PC-9 (cell line): ENCODE measurements at regions not wholly inside any gene's neighbourhood (a gene's known extent, or its start where the extent isn't known, plus 50 kb on each side); places are given as distances from the start of the nearest gene placed in this dataset.

Experiments
- EZH2 ChIP-seq: fragments of 200-600 bp; sonication (generic); IDR thresholded peaks from 2 replicates; pipeline ENCODE4 v1.8.0; 2017; ENCODE audit warnings: antibody characterized with exemption, low read depth
- TF ChIP-seq, protein P1 (sequence below): fragments of 200-600 bp; sonication (generic); conservative IDR thresholded peaks from 2 replicates; pipeline ENCODE4 v1.6.1; 2017; ENCODE audit warnings: mixed run types, antibody characterized with exemption, mild to moderate bottlenecking, moderate library complexity

- TF ChIP-seq, protein P1, sequence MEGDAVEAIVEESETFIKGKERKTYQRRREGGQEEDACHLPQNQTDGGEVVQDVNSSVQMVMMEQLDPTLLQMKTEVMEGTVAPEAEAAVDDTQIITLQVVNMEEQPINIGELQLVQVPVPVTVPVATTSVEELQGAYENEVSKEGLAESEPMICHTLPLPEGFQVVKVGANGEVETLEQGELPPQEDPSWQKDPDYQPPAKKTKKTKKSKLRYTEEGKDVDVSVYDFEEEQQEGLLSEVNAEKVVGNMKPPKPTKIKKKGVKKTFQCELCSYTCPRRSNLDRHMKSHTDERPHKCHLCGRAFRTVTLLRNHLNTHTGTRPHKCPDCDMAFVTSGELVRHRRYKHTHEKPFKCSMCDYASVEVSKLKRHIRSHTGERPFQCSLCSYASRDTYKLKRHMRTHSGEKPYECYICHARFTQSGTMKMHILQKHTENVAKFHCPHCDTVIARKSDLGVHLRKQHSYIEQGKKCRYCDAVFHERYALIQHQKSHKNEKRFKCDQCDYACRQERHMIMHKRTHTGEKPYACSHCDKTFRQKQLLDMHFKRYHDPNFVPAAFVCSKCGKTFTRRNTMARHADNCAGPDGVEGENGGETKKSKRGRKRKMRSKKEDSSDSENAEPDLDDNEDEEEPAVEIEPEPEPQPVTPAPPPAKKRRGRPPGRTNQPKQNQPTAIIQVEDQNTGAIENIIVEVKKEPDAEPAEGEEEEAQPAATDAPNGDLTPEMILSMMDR, result no peak
- TF ChIP-seq EZH2, result no peak
These were observed 331.8 kb upstream of the ITGA1 start for GRCh38 chr5:52455920-52456319.
